HG03103 (cell line): ENCODE measurements at regions not wholly inside any gene's neighbourhood (a gene's known extent, or its start where the extent isn't known, plus 50 kb on each side); places are given as distances from the start of the nearest gene placed in this dataset.
"Not testable (repeated sequence)": the region's sequence is repeated elsewhere in the genome, so short reads cannot be mapped to it uniquely, and the experiment has no call there.

Experiments
- ATAC-seq: cut with Tn5 transposase; IDR thresholded peaks from one replicate; pipeline ENCODE4 v1.9.1; 2021; ENCODE audit warnings: low read depth; ENCODE audit not compliant: unreplicated experiment

DNA sequence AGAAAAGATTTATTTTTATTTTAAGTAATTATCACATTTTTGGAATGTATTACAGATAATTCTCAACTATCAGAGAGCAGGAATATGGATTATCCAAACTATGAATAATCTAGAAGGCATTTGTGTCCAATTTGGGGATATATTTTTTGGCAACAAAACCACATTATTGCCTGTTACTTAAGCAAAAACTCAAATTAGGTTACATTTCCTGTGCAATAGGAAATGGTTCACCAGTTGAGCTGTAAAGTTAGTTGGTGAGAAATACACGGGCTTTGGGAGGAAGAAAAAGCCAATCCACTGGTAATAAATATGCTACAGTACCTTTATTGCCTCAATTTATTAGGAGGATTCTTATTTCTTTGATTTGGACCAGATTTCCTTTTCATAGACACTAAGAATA lies 1075.2 kb downstream of the PCDH9 start:
- no peak for ATAC-seq

DNA sequence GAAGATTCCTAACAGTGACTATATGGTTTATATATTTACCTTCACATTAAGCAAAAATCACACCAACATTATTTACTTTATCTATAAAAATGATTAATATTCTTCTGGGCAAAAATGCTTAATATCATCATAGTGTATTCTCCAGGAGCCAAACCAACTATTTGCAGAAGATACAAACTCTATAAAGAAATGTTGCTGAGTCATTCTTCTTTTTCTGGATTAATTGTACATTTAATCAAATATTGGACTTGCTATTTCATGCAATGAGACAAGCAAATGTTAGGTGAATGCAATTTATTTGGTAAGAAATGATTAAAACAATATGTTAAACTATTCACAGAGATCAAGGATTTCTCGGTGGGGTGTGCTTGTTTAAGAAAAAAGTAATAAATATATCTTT lies 1075.8 kb downstream of the PCDH9 start:
- ATAC-seq = no peak

DNA sequence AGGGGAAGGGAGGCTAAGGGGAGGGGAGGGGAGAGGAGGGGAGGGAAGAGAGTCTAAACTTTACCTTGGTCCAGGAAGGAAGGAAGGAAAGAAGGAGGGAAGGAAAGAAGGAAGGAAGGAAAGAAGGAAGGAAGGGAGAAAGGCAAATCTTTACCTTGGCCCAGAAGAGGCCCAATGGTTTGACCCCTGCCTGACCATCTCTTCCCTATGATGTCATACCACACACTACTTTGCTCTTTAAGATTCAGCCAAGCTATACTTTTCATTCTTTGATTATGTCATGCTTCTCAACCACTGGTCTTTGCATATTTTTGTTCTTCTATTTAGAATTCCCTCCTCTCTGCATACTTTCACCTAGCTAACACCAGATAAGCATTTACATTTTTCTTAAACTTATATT lies 1077.5 kb downstream of the PCDH9 start:
- no peak for ATAC-seq

- ATAC-seq = not testable (repeated sequence)
Observed at GRCh38 chr13:66144357-66144756, 1085.8 kb downstream of the PCDH9 start.

DNA sequence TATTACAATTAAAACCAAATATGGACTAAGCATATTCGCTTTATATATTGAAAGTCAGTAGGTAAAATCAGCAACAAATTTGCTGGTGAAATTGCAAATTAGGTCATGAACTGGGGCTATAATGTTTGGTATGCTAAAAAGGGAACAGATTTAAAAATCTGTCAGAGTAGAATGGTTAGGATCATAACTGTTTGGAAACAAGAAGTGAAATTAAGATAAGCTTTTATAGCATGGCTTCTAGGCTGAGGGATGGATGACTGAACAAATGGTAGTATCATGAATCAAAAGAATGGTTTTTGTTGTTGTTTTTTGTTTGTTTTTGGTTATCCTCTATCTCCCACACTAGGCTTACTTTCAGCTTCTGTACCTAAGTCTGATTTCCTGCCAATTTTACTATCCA lies 1090.4 kb downstream of the PCDH9 start:
- ATAC-seq = no peak

GRCh38 chr13:66139250-66139649 lies 1090.9 kb downstream of the PCDH9 start:
- ATAC-seq = no peak

GRCh38 chr13:66138172-66138811 lies 1091.8 kb downstream of the PCDH9 start:
- peak; percentile 76 for ATAC-seq

DNA sequence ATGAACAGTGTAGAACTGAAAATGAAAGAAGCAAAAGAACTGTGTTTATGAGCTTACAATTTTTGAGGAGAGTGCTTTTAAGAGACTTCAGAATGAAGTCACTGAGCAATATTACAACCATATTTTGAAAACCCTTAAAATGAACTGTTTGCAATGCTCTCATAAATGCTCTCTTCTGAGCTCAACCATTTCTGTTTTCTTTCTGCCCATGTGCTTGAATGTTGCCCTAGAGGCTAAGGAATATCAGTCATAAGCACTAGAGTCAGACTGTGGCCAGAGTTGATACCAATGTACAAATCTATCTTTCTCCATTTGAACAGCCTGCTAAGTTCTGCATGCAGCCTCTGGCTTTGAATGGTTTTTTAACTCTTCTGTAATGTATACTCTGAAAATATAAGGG lies 1092.8 kb downstream of the PCDH9 start:
- ATAC-seq = no peak

DNA sequence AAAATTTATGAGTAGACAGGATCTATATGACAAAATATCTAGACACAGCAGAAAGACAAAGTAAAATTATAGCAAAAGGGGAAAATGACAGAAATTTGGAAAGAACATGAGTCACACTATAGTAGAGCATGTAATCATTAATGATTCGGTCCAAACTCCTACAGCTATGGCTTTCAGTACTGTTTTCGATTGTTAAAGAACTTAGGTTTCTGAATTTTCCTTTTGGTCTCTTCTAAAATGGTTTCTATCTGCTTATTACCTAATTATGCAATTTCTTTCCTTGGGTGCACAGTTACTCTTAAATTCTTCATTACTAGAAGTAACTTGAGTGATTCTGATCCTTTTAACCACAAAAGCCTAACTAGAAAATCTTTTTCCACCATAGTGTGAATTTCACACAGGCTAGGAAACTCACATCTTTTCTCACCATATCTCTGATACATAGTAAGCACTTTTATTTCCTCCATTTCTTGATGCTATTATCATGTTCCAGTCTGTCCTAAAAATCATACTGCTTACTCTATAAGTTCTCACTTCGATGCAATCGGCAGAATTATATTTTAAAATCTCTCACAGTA lies 1101.4 kb downstream of the PCDH9 start:
- peak; percentile 69 for ATAC-seq

GRCh38 chr13:66128201-66128600 lies 1101.9 kb downstream of the PCDH9 start:
- no peak for ATAC-seq

- no peak for ATAC-seq
Observed at GRCh38 chr13:66117563-66117962, 1112.6 kb downstream of the PCDH9 start.

DNA sequence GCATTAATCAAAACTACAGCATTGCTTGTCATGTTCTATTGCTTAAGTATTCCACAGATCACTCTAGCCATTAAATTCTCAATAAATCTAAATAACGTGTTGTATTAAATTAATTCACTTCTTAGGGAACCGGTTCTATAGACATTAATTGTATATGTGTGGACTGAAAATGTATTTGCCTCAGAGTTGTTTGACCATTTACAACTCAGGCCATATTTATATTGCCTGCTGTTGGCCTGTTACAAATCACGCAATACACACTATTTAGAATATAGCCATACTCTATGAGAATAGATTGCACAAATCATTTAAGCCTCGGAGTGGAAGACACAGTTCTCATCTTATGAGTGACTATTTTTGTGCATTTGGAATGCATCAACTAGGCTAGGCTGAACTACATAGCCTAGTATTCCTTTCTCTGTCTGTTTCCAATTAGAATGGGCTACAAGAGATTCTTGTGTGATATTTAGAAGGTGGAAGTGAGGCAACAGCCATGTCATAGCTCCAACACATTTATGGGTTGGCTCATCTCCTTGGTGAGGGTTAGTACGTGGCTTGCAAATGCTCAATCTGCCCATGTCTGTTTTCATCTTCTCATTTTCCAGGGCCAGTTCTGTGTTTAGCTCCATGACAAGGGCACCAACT lies 1116.1 kb downstream of the PCDH9 start:
- no peak for ATAC-seq

DNA sequence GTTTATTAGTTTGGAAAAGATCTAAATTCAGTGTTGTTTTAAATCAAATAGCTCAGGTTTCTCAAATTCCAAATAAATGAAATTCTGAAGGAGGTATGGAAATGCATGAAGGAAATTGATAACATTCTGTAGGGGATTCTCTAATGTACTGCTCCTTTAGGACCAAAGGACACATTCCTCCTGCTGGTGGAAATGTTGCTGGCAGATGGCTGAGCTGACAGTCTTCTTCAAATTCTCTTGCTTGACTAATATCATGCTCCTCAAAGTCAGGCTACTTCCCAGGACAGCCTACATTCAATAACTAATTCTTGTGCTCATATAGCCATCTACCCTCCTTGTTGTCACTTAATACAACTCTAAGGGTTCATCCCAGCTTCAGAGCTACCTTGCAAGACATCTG lies 1118.5 kb downstream of the PCDH9 start:
- no peak for ATAC-seq

DNA sequence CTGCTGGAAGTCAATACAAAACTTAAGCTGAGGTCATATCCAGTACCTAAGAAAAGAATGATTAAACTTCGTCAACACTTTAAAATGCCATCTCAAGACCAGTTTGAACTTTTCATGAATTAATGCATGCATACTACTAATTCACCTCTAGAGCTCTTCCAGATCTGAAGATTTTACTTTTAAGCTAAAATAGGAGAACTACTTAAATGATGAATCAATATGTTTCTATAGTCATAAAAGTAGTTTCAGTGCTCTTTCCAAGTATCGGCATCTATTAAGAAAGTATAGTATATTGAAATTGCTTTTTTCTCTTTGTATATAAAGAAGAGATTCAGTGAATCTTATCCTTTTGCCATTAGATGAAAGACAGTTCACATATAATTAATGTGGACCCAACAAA lies 1123.9 kb downstream of the PCDH9 start:
- ATAC-seq = no peak

- ATAC-seq = no peak
Observed at GRCh38 chr13:66102864-66103263, 1127.3 kb downstream of the PCDH9 start.

DNA sequence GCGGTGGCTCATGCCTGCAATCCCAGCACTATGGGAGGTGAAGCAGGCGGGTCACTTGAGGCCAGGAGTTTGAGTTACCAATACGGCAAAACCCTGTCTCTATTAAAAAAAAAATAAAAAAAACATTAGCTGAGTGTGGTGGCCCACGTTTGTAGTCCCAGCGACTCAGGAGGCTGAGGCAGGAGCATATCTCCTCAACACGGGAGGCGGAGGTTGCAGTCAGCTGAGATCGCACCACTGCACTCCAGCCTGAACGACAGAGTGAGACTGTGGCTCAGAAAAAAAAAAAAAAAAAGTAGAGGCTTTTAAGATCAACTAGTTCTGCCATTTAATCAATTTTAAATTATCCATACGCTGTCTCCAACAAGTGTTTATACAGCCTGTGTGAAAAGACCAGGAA lies 1130.3 kb downstream of the PCDH9 start:
- no peak for ATAC-seq

- no peak for ATAC-seq
Observed at GRCh38 chr13:66098931-66099628, 1131.1 kb downstream of the PCDH9 start.

- no peak for ATAC-seq
Observed at GRCh38 chr13:66089711-66090110, 1140.4 kb downstream of the PCDH9 start.

- no peak for ATAC-seq
Observed at GRCh38 chr13:66087269-66087710, 1142.8 kb downstream of the PCDH9 start.

DNA sequence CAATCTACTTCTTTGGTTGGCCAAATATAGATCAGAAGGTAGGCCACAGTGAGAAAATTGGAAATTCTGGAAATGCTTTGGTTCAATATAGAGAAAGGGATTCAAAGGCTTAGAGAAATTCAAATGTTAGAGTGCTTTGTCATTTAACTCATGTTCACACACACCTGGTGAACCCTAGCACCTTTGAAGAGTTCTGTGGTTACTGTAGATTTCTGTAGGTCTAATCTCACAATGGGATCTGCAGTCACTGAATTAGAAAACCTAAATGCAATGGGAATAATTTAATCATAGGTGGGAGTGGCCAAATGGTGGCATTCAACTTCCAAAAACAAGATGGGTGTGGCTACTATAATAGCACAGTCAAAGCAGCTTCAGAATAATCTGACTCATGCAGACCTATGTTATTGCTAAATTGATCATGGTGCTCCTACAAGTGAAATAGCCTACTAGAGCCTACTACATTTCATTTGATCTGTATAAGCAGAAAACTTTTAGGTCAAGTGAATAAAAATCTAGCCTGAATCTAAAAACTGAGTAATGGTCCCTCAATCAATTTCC lies 1152.9 kb downstream of the PCDH9 start:
- no peak for ATAC-seq

DNA sequence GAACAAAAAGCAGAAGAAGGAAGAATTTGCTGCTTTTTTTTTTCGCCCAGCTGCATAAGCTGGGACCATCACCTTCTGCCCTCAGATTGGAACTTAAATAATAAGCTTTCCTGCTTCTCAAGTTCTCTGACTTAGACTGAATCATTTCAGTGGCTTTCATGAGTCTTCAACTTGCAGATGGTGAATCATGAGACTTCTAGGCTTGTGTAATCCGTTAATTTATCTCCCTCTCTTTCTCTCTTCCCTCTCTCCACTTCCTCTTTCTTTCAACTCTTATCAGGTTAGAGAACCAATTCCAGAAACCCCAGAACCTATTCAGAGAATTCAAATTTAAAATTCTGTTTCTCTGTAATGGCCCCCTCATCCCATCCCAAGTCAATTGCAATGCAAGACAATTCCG lies 1153.7 kb downstream of the PCDH9 start:
- ATAC-seq = no peak
